ENCODE measurements at regions not wholly inside any gene's neighbourhood (a gene's known extent, or its start where the extent isn't known, plus 50 kb on each side); places are given as distances from the start of the nearest gene placed in this dataset.
A peak's percentile ranks its signal among the peaks of the same experiment; 100 is the strongest.
"Not testable (repeated sequence)": the region's sequence is repeated elsewhere in the genome, so short reads cannot be mapped to it uniquely, and the experiment has no call there.

DNA sequence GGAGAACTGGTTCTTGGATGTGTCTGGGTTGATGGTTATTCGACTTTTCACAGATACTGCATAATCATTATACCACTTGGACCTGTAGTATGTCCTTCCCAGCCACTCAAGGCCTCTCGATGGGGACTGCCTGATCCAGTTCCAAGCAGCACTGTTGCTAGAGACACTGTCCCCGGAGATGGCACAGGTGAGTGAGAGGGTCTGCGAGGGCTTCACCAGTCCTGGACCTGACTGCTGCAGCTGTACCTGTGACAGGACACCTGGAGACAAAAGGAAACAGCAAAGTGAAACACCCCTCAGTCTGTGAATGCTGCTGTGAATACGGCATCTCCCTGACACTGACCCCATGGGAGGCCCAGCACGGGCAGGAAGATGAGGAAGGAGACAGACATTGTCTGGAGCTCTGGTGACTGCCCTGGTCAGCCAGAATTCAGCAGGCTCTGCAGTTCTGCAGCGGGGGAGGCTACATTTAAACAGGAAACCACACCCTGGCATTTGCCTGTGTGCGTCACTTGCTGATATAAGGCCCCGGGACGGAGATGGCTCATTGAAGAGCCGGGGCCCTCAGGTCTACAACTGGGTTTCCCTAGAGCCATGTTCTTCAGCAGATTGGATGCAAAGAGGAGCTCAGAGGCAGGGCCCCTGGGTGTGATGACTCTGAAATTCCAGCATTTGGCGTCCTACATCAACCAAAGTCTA is 413.6 kb downstream of the TMEM121 start:
- DNase-seq (ENCODE audit: low spot score) = no peak
- TF ChIP-seq, protein P1, sequence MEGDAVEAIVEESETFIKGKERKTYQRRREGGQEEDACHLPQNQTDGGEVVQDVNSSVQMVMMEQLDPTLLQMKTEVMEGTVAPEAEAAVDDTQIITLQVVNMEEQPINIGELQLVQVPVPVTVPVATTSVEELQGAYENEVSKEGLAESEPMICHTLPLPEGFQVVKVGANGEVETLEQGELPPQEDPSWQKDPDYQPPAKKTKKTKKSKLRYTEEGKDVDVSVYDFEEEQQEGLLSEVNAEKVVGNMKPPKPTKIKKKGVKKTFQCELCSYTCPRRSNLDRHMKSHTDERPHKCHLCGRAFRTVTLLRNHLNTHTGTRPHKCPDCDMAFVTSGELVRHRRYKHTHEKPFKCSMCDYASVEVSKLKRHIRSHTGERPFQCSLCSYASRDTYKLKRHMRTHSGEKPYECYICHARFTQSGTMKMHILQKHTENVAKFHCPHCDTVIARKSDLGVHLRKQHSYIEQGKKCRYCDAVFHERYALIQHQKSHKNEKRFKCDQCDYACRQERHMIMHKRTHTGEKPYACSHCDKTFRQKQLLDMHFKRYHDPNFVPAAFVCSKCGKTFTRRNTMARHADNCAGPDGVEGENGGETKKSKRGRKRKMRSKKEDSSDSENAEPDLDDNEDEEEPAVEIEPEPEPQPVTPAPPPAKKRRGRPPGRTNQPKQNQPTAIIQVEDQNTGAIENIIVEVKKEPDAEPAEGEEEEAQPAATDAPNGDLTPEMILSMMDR (IDR thresholded peaks at IDR 0.05; ENCODE audit: extremely low read depth, missing control alignments) = no peak

DNA sequence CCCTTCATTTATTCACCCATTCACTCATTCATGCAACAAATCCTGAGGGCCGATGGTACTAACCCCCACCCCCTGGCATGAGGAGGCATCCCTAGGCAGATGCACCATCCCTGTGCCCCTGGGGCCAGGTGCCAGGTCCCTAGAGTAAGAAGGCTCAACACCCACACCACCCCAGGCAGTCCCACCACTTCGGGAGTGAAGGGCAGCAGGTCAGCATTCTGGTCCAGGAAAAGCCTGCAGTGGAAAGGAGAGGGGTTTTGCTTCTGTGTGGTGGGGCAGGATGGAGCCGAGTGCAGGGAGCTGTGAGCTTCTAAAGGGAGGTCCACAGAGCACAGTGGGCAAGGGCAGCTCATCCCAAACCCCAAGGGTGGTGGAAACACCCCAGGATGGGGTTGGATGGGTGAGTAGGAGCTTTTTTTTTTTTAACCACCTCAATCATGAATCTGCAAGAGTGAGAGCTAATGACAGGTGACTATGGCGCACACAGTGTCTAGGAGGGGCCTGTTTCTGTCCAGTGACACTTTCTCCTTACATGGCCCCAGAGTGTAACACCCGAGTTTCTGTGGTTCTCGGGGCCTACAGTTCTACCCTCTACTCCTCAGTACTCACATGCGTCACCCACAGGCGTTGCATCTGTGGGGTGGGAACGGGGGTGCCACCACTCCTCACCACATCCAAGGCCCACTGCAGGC is 414.3 kb downstream of the TMEM121 start:
- DNase-seq (ENCODE audit: low spot score) = no peak
- TF ChIP-seq, protein P1 (IDR thresholded peaks at IDR 0.05; ENCODE audit: extremely low read depth, missing control alignments) = no peak

DNA sequence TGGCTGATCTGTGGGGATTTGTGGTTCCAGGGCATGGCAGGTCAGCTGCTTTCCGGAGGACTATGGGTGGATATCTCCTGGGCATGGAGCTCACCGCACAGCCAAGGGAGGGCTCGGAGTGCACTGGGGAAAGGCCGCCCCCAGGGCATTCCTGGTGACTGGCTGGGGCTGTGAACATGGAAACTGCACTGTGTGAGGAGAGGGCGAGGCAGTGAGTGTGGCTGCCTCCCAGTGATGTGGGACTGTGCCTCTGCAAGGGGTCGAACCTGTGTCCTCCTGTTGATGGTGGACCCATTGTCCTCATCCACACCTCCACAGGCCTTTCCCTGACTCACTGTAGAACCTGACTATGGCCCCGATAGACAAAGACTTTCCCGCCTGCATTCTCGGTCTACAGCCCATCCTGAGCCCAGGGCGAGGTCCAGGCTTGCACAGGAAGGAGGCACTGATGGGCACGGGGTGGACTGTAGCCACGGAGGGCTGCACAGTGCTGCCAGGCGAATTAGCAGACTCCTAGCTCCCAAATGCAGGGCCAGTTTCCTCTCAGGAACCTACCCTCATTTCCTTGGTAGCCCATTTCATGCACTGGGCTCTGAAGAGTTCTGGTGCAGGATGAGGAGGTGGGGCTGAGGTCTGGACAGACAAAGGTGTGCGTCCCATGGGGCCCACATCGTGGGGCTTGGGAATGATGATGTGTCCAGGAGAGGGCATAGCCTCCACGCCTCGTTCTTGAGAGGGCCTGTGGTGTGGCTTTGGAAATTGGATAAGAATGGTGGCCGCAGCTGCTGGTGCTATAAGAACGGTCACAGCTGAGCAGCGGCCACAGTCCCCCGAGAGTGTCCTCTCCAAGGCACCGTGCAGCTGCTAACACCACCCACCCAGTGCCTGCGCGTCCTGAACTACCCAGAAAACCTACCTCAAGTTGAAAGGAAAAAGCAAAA is 415.1 kb downstream of the TMEM121 start:
- TF ChIP-seq, protein P1 (IDR thresholded peaks at IDR 0.05; ENCODE audit: extremely low read depth, missing control alignments) = no peak
- no peak for DNase-seq (ENCODE audit: low spot score)

DNA sequence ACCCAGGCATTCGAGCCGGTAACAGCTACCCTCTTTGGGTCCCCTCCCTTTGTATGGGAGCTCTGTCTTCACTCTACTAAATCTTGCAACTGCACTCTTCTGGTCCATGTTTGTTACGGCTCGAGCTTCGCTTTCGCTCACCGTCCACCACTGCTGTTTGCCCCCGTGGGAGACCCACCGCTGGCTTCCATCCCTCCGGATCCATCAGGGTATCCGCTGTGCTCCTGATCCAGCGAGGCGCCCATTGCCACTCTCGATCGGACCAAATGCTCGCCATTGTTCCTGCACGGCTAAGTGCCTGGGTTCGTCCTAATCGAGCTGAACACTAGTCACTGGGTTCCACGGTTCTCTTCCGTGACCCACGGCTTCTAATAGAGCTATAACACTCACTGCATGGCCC is 416.3 kb downstream of the TMEM121 start:
- not testable (repeated sequence) for DNase-seq (ENCODE audit: low spot score)

DNA sequence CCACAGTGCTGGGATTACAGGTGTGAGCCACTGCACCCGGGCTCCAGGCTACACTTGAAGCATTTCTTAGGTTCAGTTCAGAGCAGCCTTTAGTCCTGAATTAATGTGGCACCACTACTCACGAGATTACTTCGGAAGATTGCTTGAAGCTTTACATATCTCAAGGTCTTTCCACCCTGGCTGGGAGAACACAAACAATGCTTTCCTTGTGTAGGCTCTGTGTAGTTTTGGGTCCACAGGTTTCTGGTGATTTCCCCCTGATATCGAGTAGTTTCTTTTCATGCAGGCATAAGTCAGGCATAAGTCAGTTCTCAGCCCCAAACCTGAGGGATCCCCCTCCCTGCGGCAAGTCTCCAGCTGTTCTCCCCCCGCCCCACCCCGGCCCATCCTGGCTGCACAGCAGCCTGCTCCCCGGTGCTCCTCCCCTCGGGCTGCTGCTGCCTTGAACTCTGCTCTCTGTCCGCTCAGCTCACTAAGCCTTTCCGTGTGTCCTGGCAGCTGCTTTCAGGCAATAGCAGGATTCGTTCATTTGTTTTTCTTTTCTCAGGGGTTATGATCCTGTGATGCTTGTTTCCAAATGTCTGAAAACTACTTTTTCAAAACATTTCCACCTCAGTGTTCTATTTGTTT is 417.7 kb downstream of the TMEM121 start:
- TF ChIP-seq, protein P1 (IDR thresholded peaks at IDR 0.05; ENCODE audit: extremely low read depth, missing control alignments) = no peak
- DNase-seq (ENCODE audit: low spot score) = no peak

DNA sequence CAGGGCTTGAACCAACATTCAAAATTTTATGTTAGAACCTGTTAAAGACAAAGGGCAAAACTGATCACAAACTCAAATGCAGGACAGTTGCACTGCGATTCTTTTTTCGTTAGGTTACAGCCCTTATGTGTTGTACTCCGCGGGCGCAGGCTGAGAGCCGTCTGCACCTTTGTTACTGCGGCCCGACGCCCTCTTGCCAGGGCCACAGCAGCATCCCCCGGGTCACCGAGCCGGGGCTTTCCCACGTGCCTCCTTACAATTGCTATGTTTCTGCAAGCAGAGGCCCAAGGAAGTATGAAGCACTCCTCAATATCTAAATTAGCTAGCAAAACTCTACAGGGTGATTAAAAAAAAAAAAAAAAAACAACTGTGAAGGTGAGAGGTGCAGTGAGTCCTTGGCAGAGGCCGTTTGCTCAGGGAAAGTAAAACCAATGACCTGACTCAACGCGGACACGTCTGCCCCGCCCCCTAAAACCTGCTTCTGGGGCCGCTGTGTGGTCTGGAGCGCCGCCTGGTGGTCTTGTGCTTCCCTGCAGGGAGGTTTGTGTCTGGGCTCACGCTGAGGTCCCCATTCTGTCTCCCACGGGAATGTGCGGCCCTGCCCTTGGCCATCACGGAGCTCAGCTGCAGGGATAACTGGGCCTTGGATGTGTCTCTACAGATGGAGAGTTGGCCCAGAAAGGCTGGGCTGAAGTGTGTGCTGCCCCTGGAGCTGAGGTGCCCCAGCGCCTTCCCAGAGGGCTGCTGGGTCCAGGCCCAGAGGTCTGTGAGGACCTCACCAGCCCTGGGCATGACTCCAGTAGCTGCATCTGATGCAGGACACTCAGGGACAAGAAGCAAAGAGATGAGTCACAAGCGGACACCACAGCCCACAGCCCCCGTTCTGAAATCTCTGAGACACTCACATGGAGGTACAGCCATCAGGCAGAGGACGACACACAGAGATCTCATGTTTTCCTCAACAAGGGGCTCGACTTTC is 418.5 kb downstream of the TMEM121 start:
- peak; percentile 49 for DNase-seq (ENCODE audit: low spot score)
- TF ChIP-seq, protein P1 (IDR thresholded peaks at IDR 0.05; ENCODE audit: extremely low read depth, missing control alignments) = peak; percentile 54

All from GM20000 (cell line).